Thoracic aorta (tissue), 2 donors: ENCODE measurements at regions not wholly inside any gene's neighbourhood (a gene's known extent, or its start where the extent isn't known, plus 50 kb on each side); places are given as distances from the start of the nearest gene placed in this dataset.

Source experiments
- ATAC-seq: fragments of 150-250 bp; one replicate; pipeline ENCODE4 v1.8.0; 2017; ENCODE audit warnings: low read depth; ENCODE audit not compliant: insufficient number of reproducible peaks, low FRiP score
- DNase-seq: peaks from one replicate; pipeline ENCODE4 v3.0.0-alpha.2; 2020; ENCODE audit warnings: low spot score
- H3K27ac ChIP-seq, 2 donors: fragments of 200-600 bp; sonication (generic); 1 replicate in 1 of 2; 2 replicates in 1 of 2; pipeline ENCODE4 v1.5.1; 2016; ENCODE audit warnings: mild to moderate bottlenecking in 2 of 2, moderate library complexity in 2 of 2
- H3K27me3 ChIP-seq: fragments of 200-600 bp; sonication (generic); replicated peaks from 2 replicates; pipeline ENCODE4 v1.6.0; 2016; ENCODE audit warnings: mild to moderate bottlenecking; ENCODE audit not compliant: insufficient read depth
- H3K36me3 ChIP-seq: fragments of 200-600 bp; sonication (generic); one replicate; pipeline ENCODE4 v1.5.1; 2016
- H3K4me1 ChIP-seq, 2 donors: fragments of 200-600 bp; sonication (generic); 1 replicate in 1 of 2; 2 replicates in 1 of 2; pipeline versions ENCODE4 v1.5.1 to v1.6.0; 2016; ENCODE audit warnings: low read depth in 2 of 2, mild to moderate bottlenecking in 1 of 2; ENCODE audit not compliant: control insufficient read depth in 1 of 2
- H3K4me3 ChIP-seq: fragments of 200-600 bp; sonication (generic); 2 replicates; pipeline ENCODE4 v1.5.1; 2016; ENCODE audit warnings: mild to moderate bottlenecking
- H3K9me3 ChIP-seq: fragments of 200-600 bp; sonication (generic); 2 replicates; pipeline ENCODE4 v1.5.1; 2016
- CTCF ChIP-seq: fragments of 200-600 bp; sonication (generic); IDR thresholded peaks from one replicate; pipeline ENCODE4 v1.5.1; 2019; ENCODE audit warnings: antibody characterized with exemption

GRCh38 chr9:119609277-119609971 is 240.2 kb upstream of the BRINP1 start:
- H3K4me1 ChIP-seq = no peaks in the 10 kb centered on the region
- no peak for TF ChIP-seq CTCF
- no peak overlapping the region for H3K27ac ChIP-seq
- no peaks in the 10 kb centered on the region for H3K36me3 ChIP-seq
- ATAC-seq (no peak), DNase-seq (no peak)
- H3K9me3 ChIP-seq = no peaks in the 10 kb centered on the region
- H3K27me3 ChIP-seq = no peaks in the 10 kb centered on the region
- H3K4me3 ChIP-seq = no peak overlapping the region

- no peaks in the 10 kb centered on the region for H3K4me1 ChIP-seq
- TF ChIP-seq CTCF = no peak
- H3K27me3 ChIP-seq = no peaks in the 10 kb centered on the region
- ATAC-seq (no peak), DNase-seq (no peak)
- no peak overlapping the region for H3K4me3 ChIP-seq
- H3K36me3 ChIP-seq = no peaks in the 10 kb centered on the region
- H3K27ac ChIP-seq = no peak overlapping the region
- H3K9me3 ChIP-seq = no peaks in the 10 kb centered on the region
Measured at GRCh38 chr9:119601632-119602031, 232.4 kb upstream of the BRINP1 start.

- Histone ChIP-seq H3K27me3 (no peaks in the 10 kb centered on the region), H3K4me3 (no peak overlapping the region), H3K9me3 (no peaks in the 10 kb centered on the region), H3K4me1 (no peaks in the 10 kb centered on the region), H3K27ac (no peak overlapping the region), H3K36me3 (no peaks in the 10 kb centered on the region)
- DNase-seq (no peak), ATAC-seq (no peak)
- TF ChIP-seq CTCF = no peak
Measured at GRCh38 chr9:119597499-119597898, 228.3 kb upstream of the BRINP1 start.

- TF ChIP-seq CTCF = no peak
- Histone ChIP-seq H3K36me3 (no peaks in the 10 kb centered on the region), H3K27me3 (no peaks in the 10 kb centered on the region), H3K4me1 (no peaks in the 10 kb centered on the region), H3K9me3 (no peaks in the 10 kb centered on the region), H3K27ac (no peak overlapping the region), H3K4me3 (no peak overlapping the region)
- DNase-seq (no peak), ATAC-seq (no peak)
Measured at GRCh38 chr9:119596703-119597102, 227.5 kb upstream of the BRINP1 start.

GRCh38 chr9:119588874-119589744 is 219.9 kb upstream of the BRINP1 start:
- no peak for TF ChIP-seq CTCF
- H3K27me3 ChIP-seq = no peaks in the 10 kb centered on the region
- H3K36me3 ChIP-seq = no peaks in the 10 kb centered on the region
- ATAC-seq (no peak), DNase-seq (no peak)
- no peaks in the 10 kb centered on the region for H3K9me3 ChIP-seq
- H3K27ac ChIP-seq = no peak overlapping the region
- no peaks in the 10 kb centered on the region for H3K4me1 ChIP-seq
- no peak overlapping the region for H3K4me3 ChIP-seq
